ENCODE measurements at regions not wholly inside any gene's neighbourhood (a gene's known extent, or its start where the extent isn't known, plus 50 kb on each side); places are given as distances from the start of the nearest gene placed in this dataset.

DNA sequence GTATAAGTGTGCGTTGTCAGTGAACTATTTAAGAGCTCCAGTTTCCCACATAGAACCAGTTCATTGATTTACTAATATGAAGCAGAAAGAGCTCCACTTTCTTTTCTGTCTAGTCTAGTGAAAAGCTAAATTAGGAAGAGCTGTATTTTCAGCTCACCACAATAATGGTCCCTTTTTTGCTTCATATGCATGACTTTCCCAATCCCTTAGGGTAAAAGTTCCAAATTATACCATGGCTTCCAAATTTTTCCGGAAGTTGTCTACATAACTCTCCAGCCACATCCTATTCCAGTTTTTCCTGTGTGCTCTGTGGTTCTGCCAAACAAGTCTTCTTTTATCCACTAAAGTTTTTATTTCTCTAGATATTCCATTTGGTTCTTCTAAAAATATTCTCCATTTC lies 685.2 kb downstream of the REEP3 start:
- TF ChIP-seq, protein P1, sequence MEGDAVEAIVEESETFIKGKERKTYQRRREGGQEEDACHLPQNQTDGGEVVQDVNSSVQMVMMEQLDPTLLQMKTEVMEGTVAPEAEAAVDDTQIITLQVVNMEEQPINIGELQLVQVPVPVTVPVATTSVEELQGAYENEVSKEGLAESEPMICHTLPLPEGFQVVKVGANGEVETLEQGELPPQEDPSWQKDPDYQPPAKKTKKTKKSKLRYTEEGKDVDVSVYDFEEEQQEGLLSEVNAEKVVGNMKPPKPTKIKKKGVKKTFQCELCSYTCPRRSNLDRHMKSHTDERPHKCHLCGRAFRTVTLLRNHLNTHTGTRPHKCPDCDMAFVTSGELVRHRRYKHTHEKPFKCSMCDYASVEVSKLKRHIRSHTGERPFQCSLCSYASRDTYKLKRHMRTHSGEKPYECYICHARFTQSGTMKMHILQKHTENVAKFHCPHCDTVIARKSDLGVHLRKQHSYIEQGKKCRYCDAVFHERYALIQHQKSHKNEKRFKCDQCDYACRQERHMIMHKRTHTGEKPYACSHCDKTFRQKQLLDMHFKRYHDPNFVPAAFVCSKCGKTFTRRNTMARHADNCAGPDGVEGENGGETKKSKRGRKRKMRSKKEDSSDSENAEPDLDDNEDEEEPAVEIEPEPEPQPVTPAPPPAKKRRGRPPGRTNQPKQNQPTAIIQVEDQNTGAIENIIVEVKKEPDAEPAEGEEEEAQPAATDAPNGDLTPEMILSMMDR (conservative IDR thresholded peaks at IDR 0.05): no peak
- H3K27ac ChIP-seq: no peak overlapping the region

DNA sequence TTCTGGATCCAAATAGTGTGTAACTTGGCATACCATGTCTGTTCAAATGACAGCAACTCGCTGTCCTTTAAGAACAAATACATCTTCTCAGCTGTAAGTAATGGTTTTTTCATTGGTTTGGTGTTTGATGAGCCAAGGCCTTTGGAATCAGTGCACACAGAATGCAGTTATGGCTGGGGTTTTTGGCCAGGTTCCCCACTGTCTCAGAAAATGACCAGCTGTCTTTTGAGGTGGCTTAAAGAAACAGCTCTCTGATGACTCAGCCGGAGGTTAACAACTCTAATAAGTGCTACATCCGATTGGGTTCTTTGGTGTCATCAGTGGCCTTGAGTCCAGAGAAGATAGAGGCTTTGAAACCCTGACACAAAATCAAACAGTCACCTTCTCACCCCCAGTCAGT lies 688.4 kb downstream of the REEP3 start:
- TF ChIP-seq, protein P1 (conservative IDR thresholded peaks at IDR 0.05): no peak
- no peak overlapping the region for H3K27ac ChIP-seq

DNA sequence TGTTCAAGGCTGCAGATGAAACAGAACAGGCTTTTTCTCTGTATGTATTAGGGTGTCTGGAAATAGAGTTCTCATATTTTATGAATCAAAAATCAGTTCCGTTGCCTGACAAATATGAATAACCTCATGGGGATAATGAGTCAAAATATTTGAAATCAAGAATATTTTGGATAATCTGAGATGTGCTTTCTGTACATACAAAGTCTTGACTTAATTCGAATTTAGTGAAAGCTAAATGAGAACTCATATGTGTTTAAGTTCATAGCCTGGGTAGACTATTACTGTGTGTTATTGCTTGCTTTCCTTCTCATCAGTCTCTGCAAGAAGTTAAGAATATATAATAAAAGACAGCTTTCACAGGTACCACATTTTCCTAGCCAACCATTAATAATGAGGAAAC lies 689.0 kb downstream of the REEP3 start:
- TF ChIP-seq, protein P1 (conservative IDR thresholded peaks at IDR 0.05): no peak
- no peak overlapping the region for H3K27ac ChIP-seq

DNA sequence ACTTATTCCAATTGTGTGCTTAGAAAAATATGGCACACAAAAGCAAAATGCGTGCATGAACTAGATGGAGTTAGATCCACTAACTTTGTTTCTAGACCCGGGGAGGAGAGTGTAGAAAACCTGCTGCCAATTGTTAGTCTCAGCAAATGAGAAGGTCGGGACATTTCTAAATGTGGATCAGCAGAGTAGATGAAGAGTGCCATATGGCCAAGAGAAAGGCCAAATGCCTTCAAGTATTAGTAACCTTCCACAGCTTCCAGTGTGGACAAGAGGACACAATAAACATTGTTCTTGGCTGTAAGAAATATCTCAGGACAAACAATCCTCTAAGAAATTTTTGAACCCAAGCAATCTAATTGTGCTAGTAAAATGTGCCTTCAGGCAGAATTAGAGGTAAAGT lies 690.3 kb downstream of the REEP3 start:
- H3K27ac ChIP-seq: no peak overlapping the region
- TF ChIP-seq, protein P1 (conservative IDR thresholded peaks at IDR 0.05): no peak

DNA sequence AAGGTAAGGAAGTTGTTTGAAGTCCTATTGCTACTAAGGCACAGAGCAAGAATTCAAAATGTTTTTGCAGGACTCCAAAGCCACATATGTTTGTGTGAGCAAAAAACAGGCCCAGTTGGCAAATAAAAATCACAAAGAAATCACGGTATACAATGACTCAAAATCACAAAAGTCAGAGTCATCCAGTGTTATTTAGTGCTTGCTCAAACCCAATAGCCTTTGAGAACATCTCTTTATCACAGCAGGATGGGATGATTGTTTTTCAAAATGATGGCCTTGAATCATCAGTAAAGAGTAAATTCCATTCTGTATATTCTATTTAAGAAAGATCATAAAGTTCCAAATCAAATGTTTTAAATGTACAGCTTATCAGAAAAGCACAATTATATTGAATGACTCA lies 693.9 kb downstream of the REEP3 start:
- H3K27ac ChIP-seq: no peak overlapping the region
- TF ChIP-seq, protein P1 (conservative IDR thresholded peaks at IDR 0.05): no peak

DNA sequence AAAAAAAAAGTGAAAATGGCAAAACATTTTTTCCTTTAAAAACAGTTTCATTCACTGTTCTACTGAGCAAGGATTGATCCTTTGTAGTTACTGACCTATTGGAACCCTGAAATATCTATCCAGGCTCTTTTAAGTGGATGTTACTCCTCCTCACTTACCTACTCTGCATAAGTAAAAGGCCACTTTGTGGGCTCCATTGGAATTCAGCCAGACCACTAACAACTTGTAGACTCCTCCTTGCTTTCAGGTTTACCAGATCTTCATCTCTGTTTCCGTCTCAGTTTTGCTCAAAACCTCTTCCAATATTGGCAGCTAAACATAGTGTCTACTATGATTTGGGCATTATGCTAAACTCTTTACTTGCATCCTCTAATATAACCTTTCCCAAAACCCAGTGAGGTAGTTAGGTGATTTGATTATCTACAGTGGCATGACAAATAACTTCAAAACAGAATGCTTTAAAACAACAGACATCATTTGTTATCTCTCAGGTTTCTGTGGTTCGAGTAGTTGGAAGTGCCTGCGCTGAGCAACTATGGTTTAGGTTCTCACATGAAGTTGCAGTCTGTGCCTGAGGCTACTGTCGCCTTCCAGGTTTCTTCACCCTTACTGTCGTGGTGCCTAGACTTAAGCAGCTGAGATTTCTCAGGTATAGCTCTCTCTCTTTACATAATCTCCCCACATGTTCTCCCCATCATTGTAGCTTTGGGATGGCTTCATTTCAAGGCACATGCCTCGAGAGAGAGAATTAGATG lies 698.2 kb downstream of the REEP3 start:
- H3K27ac ChIP-seq: no peak overlapping the region
- TF ChIP-seq, protein P1 (conservative IDR thresholded peaks at IDR 0.05): no peak

DNA sequence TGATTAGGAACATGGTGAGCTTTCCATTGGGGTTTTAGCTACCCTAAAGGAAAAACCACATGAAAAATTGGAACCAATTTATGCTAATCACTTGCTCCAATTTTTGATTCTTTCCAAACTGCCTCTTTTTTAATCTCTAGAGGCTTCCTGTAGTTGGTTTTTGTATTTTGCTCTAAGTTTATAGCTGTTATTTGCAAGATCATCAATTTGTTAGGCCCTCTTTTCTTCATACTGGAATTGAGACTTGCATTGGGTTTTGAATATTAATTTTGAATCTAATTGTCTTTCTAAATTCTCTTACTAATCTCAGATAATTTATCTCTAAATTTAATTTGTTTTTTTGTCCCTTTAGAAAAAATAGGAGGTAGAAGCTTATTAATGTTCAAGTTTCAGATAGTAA lies 713.3 kb downstream of the REEP3 start:
- no peak overlapping the region for H3K27ac ChIP-seq
- TF ChIP-seq, protein P1 (conservative IDR thresholded peaks at IDR 0.05): no peak
